SK-N-SH (cell line): ENCODE measurements at regions not wholly inside any gene's neighbourhood (a gene's known extent, or its start where the extent isn't known, plus 50 kb on each side); places are given as distances from the start of the nearest gene placed in this dataset.

ENCODE experiments used
- CTCF ChIA-PET: fragments of 300-600, 350-600 bp; formaldehyde crosslinking; extraction: SDS; loops from one replicate; lab custom pipeline; 2021; lab: Yijun Ruan, JAX
- POLR2A ChIA-PET: fragments of 350-600 bp; sonication (Branson Sonifier 250); formaldehyde crosslinking; extraction: SDS; loops from one replicate; lab custom pipeline; 2020; ENCODE audit warnings: antibody characterized with exemption, inconsistent platforms; lab: Yijun Ruan, JAX
- DNase-seq: peaks from one replicate; pipeline ENCODE4 v3.0.0; 2012
- H2AFZ ChIP-seq: fragments of 200-600 bp; sonication (generic); 2 replicates; pipeline ENCODE4 v1.8.1; 2016; ENCODE audit warnings: antibody characterized with exemption, mild to moderate bottlenecking, low read depth
- H3F3A ChIP-seq: fragments of 200-600 bp; sonication (generic); replicated peaks from 2 replicates; pipeline ENCODE3; 2016; ENCODE audit warnings: antibody characterized with exemption, mild to moderate bottlenecking; ENCODE audit not compliant: insufficient read depth
- H3K27ac ChIP-seq, 2 experiments: fragments of 200-500 bp in 1 of 2; fragments of 200-600 bp in 1 of 2; sonication (Bioruptor generic) in 1 of 2; sonication (generic), shearing (Covaris generic) in 1 of 2; 2 replicates each; pipeline versions ENCODE4 v1.5.1 to v1.6.1; 2014 to 2016; ENCODE audit warnings: low read depth in 2 of 2, inconsistent platforms in 1 of 2, low read length in 1 of 2, mild to moderate bottlenecking in 1 of 2, mixed read lengths in 1 of 2
- H3K27me3 ChIP-seq: fragments of 200-600 bp; sonication (generic), shearing (Covaris generic); 2 replicates; pipeline ENCODE4 v1.6.1; 2016; ENCODE audit warnings: mixed run types; ENCODE audit not compliant: insufficient read depth
- H3K36me3 ChIP-seq, 2 experiments: fragments of 200-500 bp in 1 of 2; fragments of 200-600 bp in 1 of 2; sonication (Bioruptor generic) in 1 of 2; sonication (generic) in 1 of 2; replicated peaks in 1 of 2; 2 replicates each; pipeline versions ENCODE3 to v1.5.1; 2014 to 2016; ENCODE audit warnings: low read length in 1 of 2, mild to moderate bottlenecking in 1 of 2; ENCODE audit not compliant: insufficient read depth in 2 of 2, control insufficient read depth in 1 of 2
- H3K4me1 ChIP-seq, 2 experiments: fragments of 200-500 bp in 1 of 2; fragments of 200-600 bp in 1 of 2; sonication (Bioruptor generic) in 1 of 2; sonication (generic), shearing (Covaris generic) in 1 of 2; 2 replicates each; pipeline versions ENCODE4 v1.5.1 to v1.6.1; 2014 to 2016; ENCODE audit warnings: low read depth in 1 of 2, low read length in 1 of 2, mixed run types in 1 of 2; ENCODE audit not compliant: insufficient read depth in 2 of 2, control insufficient read depth in 1 of 2
- H3K4me2 ChIP-seq: fragments of 200-600 bp; sonication (generic), shearing (Covaris generic); 2 replicates; pipeline ENCODE4 v1.6.1; 2017; ENCODE audit warnings: mixed run types
- H3K4me3 ChIP-seq, 2 experiments: fragments of 200-500 bp in 1 of 2; fragments of 200-600 bp in 1 of 2; sonication (Bioruptor generic) in 1 of 2; sonication (generic), shearing (Covaris generic) in 1 of 2; 2 replicates each; pipeline versions ENCODE4 v1.5.1 to v1.8.1; 2014 to 2016; ENCODE audit warnings: low read depth in 2 of 2, inconsistent platforms in 1 of 2, low read length in 1 of 2, mild to moderate bottlenecking in 1 of 2, mixed read lengths in 1 of 2, moderate library complexity in 1 of 2
- H3K79me2 ChIP-seq: fragments of 200-600 bp; sonication (generic); 2 replicates; pipeline ENCODE4 v1.8.1; 2017; ENCODE audit warnings: mild to moderate bottlenecking; ENCODE audit not compliant: insufficient read depth
- H3K9ac ChIP-seq: fragments of 200-600 bp; sonication (generic); 2 replicates; pipeline ENCODE4 v1.6.1; 2017; ENCODE audit warnings: mixed run types
- H3K9me2 ChIP-seq: fragments of 200-600 bp; sonication (generic); 2 replicates; pipeline ENCODE4 v1.6.1; 2017; ENCODE audit warnings: mixed run types
- H3K9me3 ChIP-seq: fragments of 200-600 bp; sonication (generic); 2 replicates; pipeline ENCODE4 v1.6.1; 2017; ENCODE audit warnings: mixed run types, mild to moderate bottlenecking, moderate library complexity
- H4K20me1 ChIP-seq: fragments of 200-600 bp; sonication (generic); 2 replicates; pipeline ENCODE4 v1.6.1; 2017; ENCODE audit warnings: mild to moderate bottlenecking, mixed run types; ENCODE audit not compliant: insufficient read depth
- CHD2 ChIP-seq: fragments of 150-350 bp; IDR thresholded peaks from 2 replicates; pipeline ENCODE4 v1.6.1; 2018; ENCODE audit warnings: low read length; ENCODE audit not compliant: partially characterized antibody
- EZH2phosphoT487 ChIP-seq: fragments of 200-600 bp; sonication (generic); IDR thresholded peaks from 2 replicates; pipeline ENCODE4 v1.6.1; 2017; ENCODE audit warnings: low read depth, mixed run types, mild to moderate bottlenecking, antibody characterized with exemption, moderate library complexity, borderline replicate concordance
- FOXM1 ChIP-seq: IDR thresholded peaks from 2 replicates; pipeline ENCODE4 v1.4.0; 2012; ENCODE audit warnings: low read depth, mild to moderate bottlenecking
- JUND ChIP-seq: IDR thresholded peaks from 2 replicates; pipeline ENCODE4 v1.4.0; 2012
- MEF2A ChIP-seq: IDR thresholded peaks from 2 replicates; pipeline ENCODE4 v1.4.0; 2012; ENCODE audit warnings: low read depth, borderline replicate concordance
- MXI1 ChIP-seq: IDR thresholded peaks from 2 replicates; pipeline ENCODE4 v1.6.1; 2012; ENCODE audit warnings: mild to moderate bottlenecking, low read depth, low read length, improper control_type of control experiment
- NRF1 ChIP-seq: IDR thresholded peaks from 2 replicates; pipeline ENCODE4 v1.6.1; 2012; ENCODE audit warnings: low read depth, mild to moderate bottlenecking, low read length
- POLR2AphosphoS5 ChIP-seq: IDR thresholded peaks from 2 replicates; pipeline ENCODE4 v1.6.1; 2012; ENCODE audit warnings: low read depth, low read length
- RAD21 ChIP-seq: IDR thresholded peaks from 2 replicates; pipeline ENCODE4 v1.6.1; 2012; ENCODE audit warnings: mild to moderate bottlenecking, low read length
- RCOR1 ChIP-seq: fragments of 150-350 bp; IDR thresholded peaks from 2 replicates; pipeline ENCODE4 v1.6.1; 2017; ENCODE audit warnings: antibody characterized with exemption, low read length
- RFX5 ChIP-seq: IDR thresholded peaks from 2 replicates; pipeline ENCODE4 v1.6.1; 2012; ENCODE audit warnings: mild to moderate bottlenecking, improper control_type of control experiment, low read length
- RXRA ChIP-seq: IDR thresholded peaks from 2 replicates; pipeline ENCODE4 v1.4.0; 2012; ENCODE audit warnings: low read depth, mild to moderate bottlenecking, borderline replicate concordance
- TEAD4 ChIP-seq: IDR thresholded peaks from 2 replicates; pipeline ENCODE4 v1.4.0; 2012; ENCODE audit warnings: mild to moderate bottlenecking, borderline replicate concordance; ENCODE audit not compliant: insufficient read depth
- WGBS: methylation state at CpG from one replicate; pipeline ENCODE4 v1.1.6; 2017; ENCODE audit warnings: low lambda C conversion rate; 5-methylcytosine and 5-hydroxymethylcytosine counted together
- TF ChIP-seq, protein P1 (sequence below): IDR thresholded peaks from 2 replicates; pipeline ENCODE4; 2012
- TF ChIP-seq, protein P2 (sequence below): IDR thresholded peaks from 2 replicates; pipeline ENCODE4 v1.4.0; 2012; ENCODE audit warnings: low read depth
- TF ChIP-seq, protein P3 (sequence below): fragments of 150-350 bp; IDR thresholded peaks from 2 replicates; pipeline ENCODE4 v1.6.1; 2017; ENCODE audit warnings: antibody characterized with exemption, low read length, low read depth, borderline replicate concordance
- TF ChIP-seq, protein P4 (sequence below): fragments of 150-350 bp; IDR thresholded peaks from 2 replicates; pipeline ENCODE4 v1.6.1; 2016; ENCODE audit warnings: mild to moderate bottlenecking, low read depth, low read length
- TF ChIP-seq, protein P5 (sequence below): fragments of 200-600 bp; sonication (generic); IDR thresholded peaks from 2 replicates; pipeline ENCODE4 v1.6.1; 2017; ENCODE audit warnings: antibody characterized with exemption, mild to moderate bottlenecking, moderate library complexity

DNA sequence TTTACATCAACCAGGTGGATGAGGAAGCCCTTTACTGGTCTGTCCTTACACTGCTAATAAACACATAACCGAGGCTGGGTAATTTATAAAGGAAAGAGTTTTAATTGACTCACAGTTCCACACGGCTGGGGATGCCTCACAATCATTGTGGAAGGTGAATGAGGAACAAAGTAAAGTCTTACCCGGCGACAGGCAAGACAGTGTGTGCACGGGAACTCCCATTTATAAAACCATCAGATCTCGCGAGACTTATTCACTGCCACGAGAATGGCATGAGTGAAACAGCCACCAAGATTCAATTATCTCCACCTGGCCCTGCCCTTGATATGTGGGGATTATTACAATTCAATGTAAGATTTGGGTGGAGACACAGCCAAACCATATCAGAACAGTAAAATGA is 67.3 kb upstream of the GRAMD2B start:
- Histone ChIP-seq H3F3A (peaks cover 26% of the 10 kb centered on the region), H3K36me3 (no peaks in the 10 kb centered on the region), H3K27ac (peak overlapping the region in 1 of 2 experiments; percentile 93; a peak in 1 of 4 replicates), H2AFZ (no peak overlapping the region), H3K4me1 (peaks cover 0 to 20% of the 10 kb centered on the region in 2 experiments; a peak in 3 of 4 replicates), H3K9ac (no peak overlapping the region), H3K9me3 (no peaks in the 10 kb centered on the region), H3K9me2 (no peaks in the 10 kb centered on the region), H4K20me1 (no peaks in the 10 kb centered on the region), H3K4me2 (no peak overlapping the region), H3K27me3 (no peaks in the 10 kb centered on the region), H3K79me2 (no peaks in the 10 kb centered on the region), H3K4me3 (no peak overlapping the region)
- WGBS, result 90% methylated on average over 8 of the region's 8 CpGs
- no peak for TF ChIP-seq TEAD4
- no peak for TF ChIP-seq RCOR1
- TF ChIP-seq EZH2phosphoT487, result no peak
- no peak for TF ChIP-seq MEF2A
- no peak for TF ChIP-seq RAD21
- no peak for TF ChIP-seq RFX5
- TF ChIP-seq, protein P1, sequence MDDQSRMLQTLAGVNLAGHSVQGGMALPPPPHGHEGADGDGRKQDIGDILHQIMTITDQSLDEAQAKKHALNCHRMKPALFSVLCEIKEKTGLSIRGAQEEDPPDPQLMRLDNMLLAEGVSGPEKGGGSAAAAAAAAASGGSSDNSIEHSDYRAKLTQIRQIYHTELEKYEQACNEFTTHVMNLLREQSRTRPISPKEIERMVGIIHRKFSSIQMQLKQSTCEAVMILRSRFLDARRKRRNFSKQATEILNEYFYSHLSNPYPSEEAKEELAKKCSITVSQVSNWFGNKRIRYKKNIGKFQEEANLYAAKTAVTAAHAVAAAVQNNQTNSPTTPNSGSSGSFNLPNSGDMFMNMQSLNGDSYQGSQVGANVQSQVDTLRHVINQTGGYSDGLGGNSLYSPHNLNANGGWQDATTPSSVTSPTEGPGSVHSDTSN, result no peak
- no peak for TF ChIP-seq CHD2
- TF ChIP-seq, protein P2, sequence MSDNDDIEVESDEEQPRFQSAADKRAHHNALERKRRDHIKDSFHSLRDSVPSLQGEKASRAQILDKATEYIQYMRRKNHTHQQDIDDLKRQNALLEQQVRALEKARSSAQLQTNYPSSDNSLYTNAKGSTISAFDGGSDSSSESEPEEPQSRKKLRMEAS, result no peak
- no peak for TF ChIP-seq MXI1
- no peak for TF ChIP-seq NRF1
- DNase-seq, result no peak
- ChIA-PET POLR2A (no interaction called here), CTCF (interaction anchor here (0.9 to 4.8 kb wide), 4 partner anchors 17 to 245 kb away, joined by 3 to 39 read pairs (median 4); partner anchors contain the start of gene PHAX)

DNA sequence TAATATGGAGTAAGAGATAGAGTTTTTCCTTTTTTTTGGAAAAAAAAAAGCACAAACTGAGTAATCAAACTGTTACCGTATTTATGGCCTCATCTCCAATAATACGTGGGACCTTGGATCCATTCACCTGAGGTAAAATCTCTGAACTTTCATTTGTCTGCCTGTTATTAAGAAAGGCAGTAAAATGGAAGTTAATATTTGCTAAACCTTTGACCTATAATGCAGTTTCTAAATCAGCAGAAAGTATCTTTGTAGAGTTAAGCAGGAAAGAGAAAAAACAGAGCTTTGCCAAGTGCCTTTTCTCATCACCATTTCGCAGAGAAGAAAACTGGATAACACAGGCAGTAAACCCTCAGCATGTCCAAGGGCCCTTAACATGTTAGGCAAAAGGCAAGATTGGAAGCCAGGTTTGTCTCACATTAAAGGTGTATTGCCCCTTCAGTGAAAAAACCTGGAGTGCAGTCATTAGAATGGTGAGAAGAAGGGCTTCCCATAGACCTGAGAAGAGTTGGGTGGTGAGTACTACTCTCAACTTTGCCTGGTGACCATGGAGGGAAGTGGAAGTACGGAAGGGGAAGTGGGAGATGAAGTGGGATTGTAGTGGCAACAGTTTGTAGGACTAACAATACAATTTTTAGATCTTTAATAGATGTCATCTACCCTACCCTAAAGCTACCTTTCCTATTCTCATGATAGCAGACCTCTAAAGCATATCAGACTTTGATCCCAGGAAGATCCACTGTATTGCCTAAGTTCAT is 65.4 kb upstream of the GRAMD2B start:
- Histone ChIP-seq H3F3A (peaks cover 25% of the 10 kb centered on the region), H4K20me1 (no peaks in the 10 kb centered on the region), H3K9me3 (no peaks in the 10 kb centered on the region), H3K4me1 (peaks cover 0 to 18% of the 10 kb centered on the region in 2 experiments; a peak in 3 of 4 replicates), H3K9me2 (no peaks in the 10 kb centered on the region), H3K27ac (no peak overlapping the region), H2AFZ (peak overlapping the region; percentile 38; the same call in 1 of the 2 replicates), H3K9ac (no peak overlapping the region), H3K27me3 (no peaks in the 10 kb centered on the region), H3K79me2 (no peaks in the 10 kb centered on the region), H3K36me3 (no peaks in the 10 kb centered on the region), H3K4me3 (no peak overlapping the region)
- POLR2A ChIA-PET, result no interaction called here
- CTCF ChIA-PET, result interaction anchor here (0.7 to 4.8 kb wide), 6 partner anchors 14 to 237 kb away, joined by 3 to 39 read pairs (median 4); partner anchors contain the start of gene ALDH7A1
- TF ChIP-seq CHD2, result no peak
- no peak for TF ChIP-seq RXRA
- TF ChIP-seq, protein P3, sequence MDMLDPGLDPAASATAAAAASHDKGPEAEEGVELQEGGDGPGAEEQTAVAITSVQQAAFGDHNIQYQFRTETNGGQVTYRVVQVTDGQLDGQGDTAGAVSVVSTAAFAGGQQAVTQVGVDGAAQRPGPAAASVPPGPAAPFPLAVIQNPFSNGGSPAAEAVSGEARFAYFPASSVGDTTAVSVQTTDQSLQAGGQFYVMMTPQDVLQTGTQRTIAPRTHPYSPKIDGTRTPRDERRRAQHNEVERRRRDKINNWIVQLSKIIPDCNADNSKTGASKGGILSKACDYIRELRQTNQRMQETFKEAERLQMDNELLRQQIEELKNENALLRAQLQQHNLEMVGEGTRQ, result no peak
- TF ChIP-seq, protein P4, sequence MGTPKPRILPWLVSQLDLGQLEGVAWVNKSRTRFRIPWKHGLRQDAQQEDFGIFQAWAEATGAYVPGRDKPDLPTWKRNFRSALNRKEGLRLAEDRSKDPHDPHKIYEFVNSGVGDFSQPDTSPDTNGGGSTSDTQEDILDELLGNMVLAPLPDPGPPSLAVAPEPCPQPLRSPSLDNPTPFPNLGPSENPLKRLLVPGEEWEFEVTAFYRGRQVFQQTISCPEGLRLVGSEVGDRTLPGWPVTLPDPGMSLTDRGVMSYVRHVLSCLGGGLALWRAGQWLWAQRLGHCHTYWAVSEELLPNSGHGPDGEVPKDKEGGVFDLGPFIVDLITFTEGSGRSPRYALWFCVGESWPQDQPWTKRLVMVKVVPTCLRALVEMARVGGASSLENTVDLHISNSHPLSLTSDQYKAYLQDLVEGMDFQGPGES, result no peak
- no peak for TF ChIP-seq JUND
- TF ChIP-seq FOXM1, result no peak
- TF ChIP-seq, protein P1, result no peak
- TF ChIP-seq, protein P5, sequence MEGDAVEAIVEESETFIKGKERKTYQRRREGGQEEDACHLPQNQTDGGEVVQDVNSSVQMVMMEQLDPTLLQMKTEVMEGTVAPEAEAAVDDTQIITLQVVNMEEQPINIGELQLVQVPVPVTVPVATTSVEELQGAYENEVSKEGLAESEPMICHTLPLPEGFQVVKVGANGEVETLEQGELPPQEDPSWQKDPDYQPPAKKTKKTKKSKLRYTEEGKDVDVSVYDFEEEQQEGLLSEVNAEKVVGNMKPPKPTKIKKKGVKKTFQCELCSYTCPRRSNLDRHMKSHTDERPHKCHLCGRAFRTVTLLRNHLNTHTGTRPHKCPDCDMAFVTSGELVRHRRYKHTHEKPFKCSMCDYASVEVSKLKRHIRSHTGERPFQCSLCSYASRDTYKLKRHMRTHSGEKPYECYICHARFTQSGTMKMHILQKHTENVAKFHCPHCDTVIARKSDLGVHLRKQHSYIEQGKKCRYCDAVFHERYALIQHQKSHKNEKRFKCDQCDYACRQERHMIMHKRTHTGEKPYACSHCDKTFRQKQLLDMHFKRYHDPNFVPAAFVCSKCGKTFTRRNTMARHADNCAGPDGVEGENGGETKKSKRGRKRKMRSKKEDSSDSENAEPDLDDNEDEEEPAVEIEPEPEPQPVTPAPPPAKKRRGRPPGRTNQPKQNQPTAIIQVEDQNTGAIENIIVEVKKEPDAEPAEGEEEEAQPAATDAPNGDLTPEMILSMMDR, result no peak
- TF ChIP-seq POLR2AphosphoS5, result no peak
- TF ChIP-seq, all 33 proteins: peak for 0
- DNase-seq, result no peak
- H3K4me2 ChIP-seq, result no peak overlapping the region
- WGBS, result 78% methylated on average over 4 of the region's 4 CpGs
